Stimulated activated naive CD4-positive, alpha-beta T cell (primary cell): ENCODE measurements at regions not wholly inside any gene's neighbourhood (a gene's known extent, or its start where the extent isn't known, plus 50 kb on each side); places are given as distances from the start of the nearest gene placed in this dataset.

Experiments
- DNase-seq, 6 experiments: peaks; one replicate each; lab custom pipeline; 2025; lab: John Stamatoyannopoulos, UW

DNA sequence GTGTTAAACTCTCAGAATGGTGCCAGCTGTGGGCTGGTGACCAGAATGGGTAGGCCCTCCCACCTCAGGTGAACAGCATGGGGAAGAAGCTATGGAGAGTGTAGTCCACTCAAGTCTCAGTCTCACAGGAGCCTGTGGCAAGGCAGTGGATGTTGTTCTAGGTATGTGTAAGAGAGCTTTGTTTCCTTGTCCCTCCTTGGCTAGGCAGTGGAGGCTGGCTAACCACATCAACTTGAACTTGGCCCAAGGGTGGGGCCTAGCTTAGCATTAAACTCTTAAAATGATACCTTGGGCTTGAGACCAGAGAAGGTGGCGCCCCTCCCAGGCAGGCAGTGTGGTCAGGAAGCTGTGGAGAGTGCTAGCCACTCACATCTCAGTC lies 53.2 kb upstream of the SLC4A10 start:
- DNase-seq, result no peak
